HG03159 (cell line): ENCODE measurements at regions not wholly inside any gene's neighbourhood (a gene's known extent, or its start where the extent isn't known, plus 50 kb on each side); places are given as distances from the start of the nearest gene placed in this dataset.
A peak's percentile ranks its signal among the peaks of the same experiment; 100 is the strongest.
"Not testable (repeated sequence)": the region's sequence is repeated elsewhere in the genome, so short reads cannot be mapped to it uniquely, and the experiment has no call there.

Experiments used
- ATAC-seq: cut with Tn5 transposase; IDR thresholded peaks from one replicate; pipeline ENCODE4 v1.9.1; 2021; ENCODE audit warnings: mild to moderate bottlenecking, moderate library complexity; ENCODE audit not compliant: unreplicated experiment

- no peak for ATAC-seq
Measured at GRCh38 chr3:20310629-20311028, 124.6 kb upstream of the SGO1 start.

DNA sequence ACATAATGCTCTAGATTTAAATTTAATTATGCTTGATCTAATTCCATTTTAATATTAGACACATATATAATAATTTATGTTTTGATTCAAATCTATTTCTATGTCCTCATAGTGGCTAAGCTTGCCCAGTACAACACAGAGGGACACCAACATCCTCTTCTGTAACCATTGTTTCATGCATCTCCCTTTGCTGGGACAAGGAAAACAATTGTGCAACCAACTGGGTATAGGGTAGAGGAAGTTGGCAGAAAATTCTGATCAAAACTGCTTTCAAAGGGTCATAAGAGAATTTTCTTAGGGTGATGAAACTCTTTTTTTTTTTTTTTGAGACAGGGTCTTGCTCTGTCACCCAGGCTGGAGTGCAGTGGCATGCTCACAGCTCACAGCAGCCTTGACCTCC is 121.4 kb upstream of the SGO1 start:
- no peak for ATAC-seq

DNA sequence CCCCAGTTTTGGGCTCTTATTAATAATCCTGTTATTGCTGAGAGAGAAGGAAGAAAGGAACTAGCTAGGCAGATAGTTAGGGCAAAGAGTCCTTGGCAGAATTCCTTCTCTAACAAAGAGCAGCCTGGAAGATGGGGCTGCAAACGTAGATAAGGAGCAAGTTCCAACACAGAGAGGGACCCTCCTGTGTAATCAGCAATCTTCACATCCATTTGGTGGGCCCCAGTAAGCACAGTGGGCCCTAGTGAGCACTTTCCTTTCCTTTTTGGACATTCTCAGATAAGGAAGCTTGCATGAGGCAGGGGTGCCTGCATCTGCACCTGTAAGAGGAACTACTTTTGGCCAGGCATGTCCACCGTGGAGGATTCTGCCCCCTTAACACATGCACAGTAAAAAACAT is 119.6 kb upstream of the SGO1 start:
- ATAC-seq = no peak

GRCh38 chr3:20302766-20303165 is 116.8 kb upstream of the SGO1 start:
- ATAC-seq = no peak

DNA sequence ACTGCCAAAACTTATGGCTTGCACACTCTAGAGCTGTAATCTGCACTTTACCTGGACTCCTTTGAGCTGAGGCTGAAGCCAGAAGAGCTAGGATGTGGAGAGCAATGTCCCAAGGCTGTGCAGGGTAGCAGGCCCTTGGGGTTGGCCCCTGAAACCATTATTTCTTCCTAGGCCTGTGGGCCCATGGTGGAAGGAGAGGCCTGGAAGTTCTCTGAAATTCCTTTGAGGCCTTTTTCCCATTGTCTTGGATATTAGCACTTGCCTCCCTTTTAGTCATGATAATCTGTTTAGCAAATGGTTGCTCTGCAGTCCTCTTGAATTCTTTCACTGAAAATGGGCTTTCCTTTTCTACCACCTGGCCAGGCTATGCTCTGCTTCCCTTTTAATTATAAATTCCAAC is 102.0 kb upstream of the SGO1 start:
- no peak for ATAC-seq

GRCh38 chr3:20280257-20280656 is 94.3 kb upstream of the SGO1 start:
- no peak for ATAC-seq

GRCh38 chr3:20265977-20266376 is 80.0 kb upstream of the SGO1 start:
- not testable (repeated sequence) for ATAC-seq

GRCh38 chr3:20264900-20265567 is 79.0 kb upstream of the SGO1 start:
- no peak for ATAC-seq

- no peak for ATAC-seq
Measured at GRCh38 chr3:20258371-20258770, 72.4 kb upstream of the SGO1 start.

DNA sequence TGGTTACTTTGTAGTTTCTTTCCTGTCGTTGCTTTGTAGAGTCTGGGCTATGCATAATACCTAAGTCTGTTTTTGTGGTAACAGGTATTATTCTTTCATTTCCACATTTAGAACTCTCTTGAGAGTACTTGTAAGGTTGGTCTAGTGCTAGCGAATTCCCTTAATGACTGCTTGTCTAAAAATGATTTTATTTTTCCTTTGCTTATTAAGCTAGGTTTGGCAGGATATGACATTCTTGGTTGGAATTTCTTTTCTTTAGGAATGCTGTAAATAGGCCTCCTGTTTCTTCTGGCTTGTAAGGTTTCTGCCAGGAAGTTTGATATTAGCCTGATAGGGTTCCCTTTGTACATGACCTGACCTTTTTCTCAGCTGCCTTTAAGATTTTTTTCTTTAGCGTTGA is 70.1 kb upstream of the SGO1 start:
- peak; percentile 80 for ATAC-seq

GRCh38 chr3:20254268-20255117 is 68.5 kb upstream of the SGO1 start:
- ATAC-seq = no peak

DNA sequence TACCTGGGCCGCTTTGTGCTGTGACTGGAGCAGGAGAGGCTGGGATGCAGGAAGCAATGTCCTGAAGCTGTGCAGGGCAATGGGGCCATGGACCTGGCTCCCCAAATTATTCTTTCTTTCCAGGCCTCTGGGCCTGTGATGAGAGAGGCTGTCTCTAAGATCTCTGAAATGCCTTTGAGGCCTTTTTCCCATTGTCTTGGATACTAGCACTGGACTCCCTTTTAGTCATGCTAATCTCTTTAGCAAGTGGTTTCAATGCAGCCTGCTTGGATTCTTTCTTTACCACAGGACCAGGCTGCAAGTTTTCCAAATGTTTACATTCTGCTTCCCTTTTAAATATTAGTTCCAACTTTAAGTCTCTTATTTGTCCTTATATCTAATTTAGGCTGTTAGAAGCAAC is 64.8 kb upstream of the SGO1 start:
- ATAC-seq = no peak

- ATAC-seq = no peak
Measured at GRCh38 chr3:20250314-20250713, 64.3 kb upstream of the SGO1 start.

- peak; percentile 83 for ATAC-seq
Measured at GRCh38 chr3:20246662-20247061, 60.7 kb upstream of the SGO1 start.

DNA sequence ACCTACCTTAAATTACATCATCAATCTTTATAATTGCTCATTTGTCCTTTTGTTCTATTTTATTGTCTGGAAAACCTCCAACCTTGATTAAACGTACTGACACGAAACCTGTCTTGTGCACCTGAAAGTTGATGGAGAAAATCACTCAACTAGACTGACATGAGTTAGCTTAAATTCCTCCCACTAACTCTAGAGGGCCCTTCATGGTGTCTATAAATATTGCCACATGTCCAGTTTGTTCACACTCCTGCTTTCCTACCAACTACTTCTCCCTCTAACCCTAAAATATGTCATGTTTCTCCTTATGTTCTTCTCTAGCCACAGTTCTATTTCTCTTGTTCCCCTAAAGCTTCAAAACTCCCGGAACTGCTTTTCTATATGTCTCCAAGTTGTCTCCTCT is 59.8 kb upstream of the SGO1 start:
- no peak for ATAC-seq

DNA sequence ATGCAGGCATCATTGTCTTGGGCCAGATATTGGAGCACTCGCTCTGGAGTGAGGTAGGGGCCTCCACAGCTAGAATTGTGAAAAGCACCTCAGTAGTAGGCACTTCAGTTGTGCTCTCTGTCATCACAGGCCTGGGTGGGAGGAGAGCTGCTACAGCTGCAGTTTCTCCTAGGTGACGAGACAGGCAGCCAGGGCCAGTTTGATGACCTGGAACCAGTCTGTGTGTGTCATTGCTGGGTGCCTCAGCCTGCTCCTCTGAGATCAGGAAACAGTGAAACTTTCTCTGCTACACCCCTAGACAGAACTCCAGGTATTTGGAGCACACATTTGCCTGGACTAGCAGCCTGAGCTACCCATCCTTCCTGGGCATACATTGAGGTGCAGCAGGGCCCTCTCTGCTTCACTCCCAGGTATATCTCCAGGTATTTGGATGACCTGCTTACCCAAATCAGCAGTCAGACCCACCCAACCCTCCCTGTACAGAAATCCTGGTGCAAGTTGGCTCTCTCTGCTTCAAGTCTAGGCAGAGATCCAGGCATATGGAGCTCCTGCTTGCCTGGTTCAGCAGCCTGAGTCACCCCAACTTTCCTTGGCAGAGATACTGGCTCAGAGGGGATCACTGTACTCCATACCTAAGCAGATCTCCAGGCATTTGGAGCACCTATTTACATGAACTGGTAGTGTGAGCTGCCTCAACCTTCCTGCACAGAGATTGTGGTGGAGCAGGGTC is 54.3 kb upstream of the SGO1 start:
- ATAC-seq = no peak

DNA sequence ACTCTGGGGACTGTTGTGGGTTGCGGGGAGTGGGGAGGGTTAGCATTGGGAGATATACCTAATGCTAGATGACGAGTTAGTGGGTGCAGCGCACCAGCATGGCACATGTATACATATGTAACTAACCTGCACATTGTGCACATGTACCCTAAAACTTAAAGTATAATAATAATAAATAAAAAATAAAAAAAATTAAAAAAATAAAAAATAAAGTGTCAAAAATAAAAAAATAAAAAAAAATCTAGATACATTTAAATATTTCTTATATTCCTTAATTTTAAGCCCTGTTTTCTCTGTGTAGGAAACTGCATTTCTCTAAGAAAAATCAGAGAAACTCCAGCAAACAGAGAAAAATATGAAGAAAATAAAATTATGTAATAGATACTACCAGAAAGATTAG is 52.2 kb upstream of the SGO1 start:
- ATAC-seq = not testable (repeated sequence)

- no peak for ATAC-seq
Measured at GRCh38 chr3:20236603-20237002, 50.6 kb upstream of the SGO1 start.
